Hepatocyte (in vitro differentiated cells): ENCODE measurements at regions not wholly inside any gene's neighbourhood (a gene's known extent, or its start where the extent isn't known, plus 50 kb on each side); places are given as distances from the start of the nearest gene placed in this dataset.

ENCODE experiments used
- DNase-seq: peaks from one replicate; pipeline ENCODE4 v3.0.0-alpha.2; 2016; ENCODE audit warnings: low spot score
- H2AFZ ChIP-seq: fragments of 200-600 bp; sonication (generic); 2 replicates; pipeline ENCODE4 v1.6.0; 2016; ENCODE audit warnings: antibody characterized with exemption, mild to moderate bottlenecking
- H3K27ac ChIP-seq: fragments of 200-600 bp; sonication (generic); 2 replicates; pipeline ENCODE4 v1.5.1; 2016; ENCODE audit warnings: mild to moderate bottlenecking
- H3K27me3 ChIP-seq: fragments of 200-600 bp; sonication (generic); 2 replicates; pipeline ENCODE4 v1.6.1; 2016
- H3K36me3 ChIP-seq: fragments of 200-600 bp; sonication (generic); replicated peaks from 2 replicates; pipeline ENCODE4 v1.5.1; 2016; ENCODE audit warnings: low read depth; ENCODE audit not compliant: insufficient read depth
- H3K4me1 ChIP-seq: fragments of 200-600 bp; sonication (generic); 2 replicates; pipeline ENCODE4 v1.5.1; 2016; ENCODE audit warnings: mild to moderate bottlenecking, moderate library complexity; ENCODE audit not compliant: insufficient read depth
- H3K4me2 ChIP-seq: fragments of 200-600 bp; sonication (generic); 2 replicates; pipeline ENCODE4 v1.6.0; 2016
- H3K4me3 ChIP-seq: fragments of 200-600 bp; sonication (generic); 2 replicates; pipeline ENCODE4 v1.5.1; 2016; ENCODE audit warnings: mild to moderate bottlenecking
- H3K79me2 ChIP-seq: fragments of 200-600 bp; sonication (generic); 2 replicates; pipeline ENCODE4 v1.6.0; 2017; ENCODE audit warnings: mild to moderate bottlenecking
- H3K9me2 ChIP-seq: fragments of 200-600 bp; sonication (generic); replicated peaks from 2 replicates; pipeline ENCODE4 v1.6.0; 2017; ENCODE audit warnings: mild to moderate bottlenecking; ENCODE audit not compliant: insufficient read depth
- H3K9me3 ChIP-seq: fragments of 200-600 bp; sonication (generic); 2 replicates; pipeline ENCODE4 v1.5.1; 2016; ENCODE audit warnings: low read depth, mild to moderate bottlenecking
- H4K20me1 ChIP-seq: fragments of 200-600 bp; sonication (generic); 2 replicates; pipeline ENCODE4 v1.6.0; 2016; ENCODE audit warnings: mild to moderate bottlenecking; ENCODE audit not compliant: insufficient read depth, poor library complexity, severe bottlenecking
- CTCF ChIP-seq: fragments of 200-600 bp; sonication (generic); IDR thresholded peaks from 2 replicates; pipeline ENCODE4 v1.5.1; 2016; ENCODE audit warnings: antibody characterized with exemption, mild to moderate bottlenecking; ENCODE audit not compliant: poor library complexity
- EZH2 ChIP-seq: fragments of 200-600 bp; sonication (generic); IDR thresholded peaks from 2 replicates; pipeline ENCODE4 v1.6.1; 2016; ENCODE audit warnings: antibody characterized with exemption, mild to moderate bottlenecking, borderline replicate concordance
- EZH2phosphoT487 ChIP-seq: fragments of 200-600 bp; sonication (generic); IDR thresholded peaks from one replicate; pipeline ENCODE4 v1.6.1; 2018; ENCODE audit warnings: antibody characterized with exemption, mild to moderate bottlenecking, low read depth, moderate library complexity; ENCODE audit not compliant: unreplicated experiment, severe bottlenecking
- WGBS: methylation state at CpG from one replicate; pipeline ENCODE4 v1.1.6; 2016; ENCODE audit warnings: low lambda C conversion rate; ENCODE audit errors: missing lambda C conversion rate; 5-methylcytosine and 5-hydroxymethylcytosine counted together

GRCh38 chr2:44866152-44866551 is 75.3 kb upstream of the SIX3 start:
- H3K9me3 ChIP-seq, result no peaks in the 10 kb centered on the region
- H3K27me3 ChIP-seq, result peaks cover 40% of the 10 kb centered on the region
- 87% methylated on average over 1 of the region's 1 CpG for WGBS
- DNase-seq, result no peak
- no peaks in the 10 kb centered on the region for H3K36me3 ChIP-seq
- no peaks in the 10 kb centered on the region for H3K79me2 ChIP-seq
- no peak overlapping the region for H3K4me3 ChIP-seq
- no peak overlapping the region for H3K4me2 ChIP-seq
- no peaks in the 10 kb centered on the region for H4K20me1 ChIP-seq
- no peaks in the 10 kb centered on the region for H3K4me1 ChIP-seq
- no peak overlapping the region for H2AFZ ChIP-seq
- H3K9me2 ChIP-seq, result no peaks in the 10 kb centered on the region
- TF ChIP-seq EZH2, result no peak
- no peak for TF ChIP-seq EZH2phosphoT487
- TF ChIP-seq CTCF, result no peak
- H3K27ac ChIP-seq, result no peak overlapping the region

GRCh38 chr2:44869761-44870160 is 71.7 kb upstream of the SIX3 start:
- no peak overlapping the region for H3K4me2 ChIP-seq
- H2AFZ ChIP-seq, result no peak overlapping the region

GRCh38 chr2:44877417-44877816 is 64.1 kb upstream of the SIX3 start:
- no peak overlapping the region for H3K27ac ChIP-seq
- no peak for TF ChIP-seq EZH2
- no peak for TF ChIP-seq EZH2phosphoT487
- TF ChIP-seq CTCF, result no peak
- DNase-seq, result no peak
- no peaks in the 10 kb centered on the region for H4K20me1 ChIP-seq
- no peaks in the 10 kb centered on the region for H3K9me3 ChIP-seq
- WGBS, result 93% methylated on average over 7 of the region's 7 CpGs
- no peaks in the 10 kb centered on the region for H3K79me2 ChIP-seq
- no peaks in the 10 kb centered on the region for H3K4me1 ChIP-seq
- H3K4me2 ChIP-seq, result no peak overlapping the region
- no peak overlapping the region for H2AFZ ChIP-seq
- no peaks in the 10 kb centered on the region for H3K36me3 ChIP-seq
- H3K4me3 ChIP-seq, result no peak overlapping the region
- peaks cover 37% of the 10 kb centered on the region for H3K27me3 ChIP-seq
- H3K9me2 ChIP-seq, result no peaks in the 10 kb centered on the region

More at GRCh38 chr2:44869761-44870160, 71.7 kb upstream of the SIX3 start:
- Histone ChIP-seq H3K9me2 (no peaks in the 10 kb centered on the region), H3K36me3 (no peaks in the 10 kb centered on the region), H3K9me3 (no peaks in the 10 kb centered on the region), H3K27me3 (peaks cover 15% of the 10 kb centered on the region), H3K4me1 (no peaks in the 10 kb centered on the region), H3K4me3 (no peak overlapping the region), H3K27ac (no peak overlapping the region), H4K20me1 (no peaks in the 10 kb centered on the region), H3K79me2 (no peaks in the 10 kb centered on the region)
- no peak for TF ChIP-seq EZH2phosphoT487
- WGBS, result 58% methylated on average over 5 of the region's 5 CpGs
- no peak for DNase-seq

- no peaks in the 10 kb centered on the region for H3K36me3 ChIP-seq
- H3K27ac ChIP-seq, result no peak overlapping the region
- no peaks in the 10 kb centered on the region for H3K4me1 ChIP-seq
- WGBS, result 72% methylated on average over 18 of the region's 18 CpGs
- H3K79me2 ChIP-seq, result no peaks in the 10 kb centered on the region
- H3K9me3 ChIP-seq, result no peaks in the 10 kb centered on the region
- no peak overlapping the region for H3K4me2 ChIP-seq
- H3K9me2 ChIP-seq, result no peaks in the 10 kb centered on the region
- TF ChIP-seq CTCF (no peak), EZH2 (no peak), EZH2phosphoT487 (no peak)
- DNase-seq, result no peak
- no peak overlapping the region for H2AFZ ChIP-seq
- H4K20me1 ChIP-seq, result no peaks in the 10 kb centered on the region
- peaks cover 43% of the 10 kb centered on the region for H3K27me3 ChIP-seq
- no peak overlapping the region for H3K4me3 ChIP-seq
Measured at GRCh38 chr2:44879269-44880124, 62.0 kb upstream of the SIX3 start.
